Uterus (tissue), 2 donors: ENCODE measurements at regions not wholly inside any gene's neighbourhood (a gene's known extent, or its start where the extent isn't known, plus 50 kb on each side); places are given as distances from the start of the nearest gene placed in this dataset.

Source experiments
- CTCF ChIP-seq, 4 experiments: fragments of 200-600 bp in 2 of 4; fragments of 450-650 bp in 2 of 4; sonication (generic) in 2 of 4; IDR thresholded peaks; one replicate each; pipeline ENCODE4 v1.5.1; 2016 to 2019; ENCODE audit warnings: antibody characterized with exemption in 4 of 4, mild to moderate bottlenecking in 2 of 4, moderate library complexity in 1 of 4
- POLR2A ChIP-seq, 2 donors: fragments of 450-650 bp; IDR thresholded peaks; one replicate each; pipeline ENCODE4 v1.6.1; 2016; ENCODE audit warnings: antibody characterized with exemption in 2 of 2, mild to moderate bottlenecking in 1 of 2, moderate library complexity in 1 of 2

- TF ChIP-seq POLR2A (IDR thresholded peaks at IDR 0.05) (no peak), CTCF (IDR thresholded peaks at IDR 0.05) (no peak)
Observed at GRCh38 chrX:41022566-41022965, 62.7 kb upstream of the USP9X start.
